ENCODE measurements at regions not wholly inside any gene's neighbourhood (a gene's known extent, or its start where the extent isn't known, plus 50 kb on each side); places are given as distances from the start of the nearest gene placed in this dataset.

- no peak overlapping the region for H3K9ac ChIP-seq
- WGBS, 2 experiments (ENCODE audit: low coverage in 1 of 2, low lambda C conversion rate in 2 of 2, missing lambda C conversion rate in 2 of 2), result 25 to 30% methylated on average over 21 of the region's 21 CpGs
- no peak overlapping the region for H3K4me2 ChIP-seq (ENCODE audit: unreplicated experiment)
- H3K79me2 ChIP-seq (ENCODE audit: insufficient read depth), result no peaks in the 10 kb centered on the region
- H3K4me3 ChIP-seq, result no peak overlapping the region
- no peaks in the 10 kb centered on the region for H3K27me3 ChIP-seq (replicated peaks; ENCODE audit: insufficient read depth)
- no peak overlapping the region for H3K27ac ChIP-seq
- H3K9me2 ChIP-seq (ENCODE audit: insufficient read depth), result 0 out of 2 replicates have a peak, but pooled peaks cover 5% of the 10 kb centered on the region
- no peaks in the 10 kb centered on the region for H3K4me1 ChIP-seq (ENCODE audit: insufficient read depth)
- DNase-seq, result peak; percentile 52
- H3K36me3 ChIP-seq (ENCODE audit: low read depth), result no peaks in the 10 kb centered on the region
- H3K9me3 ChIP-seq (ENCODE audit: low read depth), result no peaks in the 10 kb centered on the region
- no peak for TF ChIP-seq EZH2 (IDR thresholded peaks at IDR 0.05; ENCODE audit: insufficient read depth, poor library complexity, severe bottlenecking)
- no peak for TF ChIP-seq EZH2phosphoT487 (IDR thresholded peaks at IDR 0.05; ENCODE audit: insufficient read depth, low read depth)
- H4K20me1 ChIP-seq (ENCODE audit: insufficient read depth), result no peaks in the 10 kb centered on the region
- H2AFZ ChIP-seq, result no peak overlapping the region
- in situ Hi-C loops (cut with MboI), result no loop called here
- H3F3A ChIP-seq (ENCODE audit: insufficient read depth), result no peaks in the 10 kb centered on the region
These were observed 87.0 kb upstream of the CCNH start for GRCh38 chr5:87499478-87500410.

All from GM23248 (cell line).